Cardiac muscle cell (in vitro differentiated cells and primary cell): ENCODE measurements at regions not wholly inside any gene's neighbourhood (a gene's known extent, or its start where the extent isn't known, plus 50 kb on each side); places are given as distances from the start of the nearest gene placed in this dataset.

Experiments
- DNase-seq, 2 donors: peaks; one replicate each; pipeline versions ENCODE4 v3.0.0 to v3.0.0-alpha.2; 2010 to 2017; ENCODE audit warnings: low read depth in 1 of 2, low spot score in 1 of 2
- H3K27ac ChIP-seq: fragments of 200-600 bp; sonication (generic); 2 replicates; pipeline ENCODE4 v1.5.1; 2016
- H3K27me3 ChIP-seq: fragments of 200-600 bp; sonication (generic); 2 replicates; pipeline ENCODE4 v1.6.0; 2016; ENCODE audit warnings: control low read depth
- H3K36me3 ChIP-seq: fragments of 200-600 bp; sonication (generic); 2 replicates; pipeline ENCODE4 v1.5.1; 2016; ENCODE audit warnings: control low read depth
- H3K4me1 ChIP-seq: fragments of 200-600 bp; sonication (generic); 2 replicates; pipeline ENCODE4 v1.8.1; 2017; ENCODE audit warnings: low read depth, mild to moderate bottlenecking, mixed run types
- H3K4me3 ChIP-seq: fragments of 200-600 bp; sonication (generic); 2 replicates; pipeline ENCODE4 v1.5.1; 2016; ENCODE audit warnings: mild to moderate bottlenecking
- H3K9me3 ChIP-seq: fragments of 200-600 bp; sonication (generic); 2 replicates; pipeline ENCODE4 v1.5.1; 2017; ENCODE audit warnings: low read depth, mild to moderate bottlenecking, control low read depth
- CTCF ChIP-seq: IDR thresholded peaks from 2 replicates; pipeline ENCODE4 v1.5.1; 2012; ENCODE audit warnings: low read depth, mild to moderate bottlenecking, low read length

DNA sequence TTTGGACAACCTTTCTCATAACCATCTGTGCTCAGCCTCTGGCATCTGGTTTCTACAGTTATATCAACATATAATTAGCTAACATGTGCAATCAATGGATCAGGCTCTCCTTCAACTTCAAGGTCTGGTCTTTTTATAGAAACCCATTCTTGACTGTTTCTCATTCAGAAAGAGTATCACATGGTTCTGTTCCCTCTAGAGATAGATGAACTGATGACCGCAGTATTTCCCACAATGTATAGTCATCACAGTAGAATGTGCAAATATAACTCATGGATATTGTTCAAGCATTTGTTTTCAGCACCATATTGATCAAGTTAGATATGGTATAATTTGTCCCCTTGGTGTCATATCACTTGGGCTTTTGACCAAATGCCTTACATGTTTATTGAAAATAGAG, 656.2 kb downstream of the FRK start:
- no peak for DNase-seq
- Histone ChIP-seq H3K4me3 (no peak overlapping the region), H3K4me1 (no peaks in the 10 kb centered on the region), H3K27ac (no peak overlapping the region), H3K9me3 (no peaks in the 10 kb centered on the region), H3K36me3 (no peaks in the 10 kb centered on the region), H3K27me3 (no peaks in the 10 kb centered on the region)
- TF ChIP-seq CTCF = no peak

GRCh38 chr6:115398607-115399006, 662.1 kb downstream of the FRK start:
- DNase-seq = no peak
- no peaks in the 10 kb centered on the region for H3K36me3 ChIP-seq
- no peak overlapping the region for H3K27ac ChIP-seq
- H3K4me1 ChIP-seq = no peaks in the 10 kb centered on the region
- TF ChIP-seq CTCF = no peak
- no peaks in the 10 kb centered on the region for H3K9me3 ChIP-seq
- H3K4me3 ChIP-seq = no peak overlapping the region
- no peaks in the 10 kb centered on the region for H3K27me3 ChIP-seq

DNA sequence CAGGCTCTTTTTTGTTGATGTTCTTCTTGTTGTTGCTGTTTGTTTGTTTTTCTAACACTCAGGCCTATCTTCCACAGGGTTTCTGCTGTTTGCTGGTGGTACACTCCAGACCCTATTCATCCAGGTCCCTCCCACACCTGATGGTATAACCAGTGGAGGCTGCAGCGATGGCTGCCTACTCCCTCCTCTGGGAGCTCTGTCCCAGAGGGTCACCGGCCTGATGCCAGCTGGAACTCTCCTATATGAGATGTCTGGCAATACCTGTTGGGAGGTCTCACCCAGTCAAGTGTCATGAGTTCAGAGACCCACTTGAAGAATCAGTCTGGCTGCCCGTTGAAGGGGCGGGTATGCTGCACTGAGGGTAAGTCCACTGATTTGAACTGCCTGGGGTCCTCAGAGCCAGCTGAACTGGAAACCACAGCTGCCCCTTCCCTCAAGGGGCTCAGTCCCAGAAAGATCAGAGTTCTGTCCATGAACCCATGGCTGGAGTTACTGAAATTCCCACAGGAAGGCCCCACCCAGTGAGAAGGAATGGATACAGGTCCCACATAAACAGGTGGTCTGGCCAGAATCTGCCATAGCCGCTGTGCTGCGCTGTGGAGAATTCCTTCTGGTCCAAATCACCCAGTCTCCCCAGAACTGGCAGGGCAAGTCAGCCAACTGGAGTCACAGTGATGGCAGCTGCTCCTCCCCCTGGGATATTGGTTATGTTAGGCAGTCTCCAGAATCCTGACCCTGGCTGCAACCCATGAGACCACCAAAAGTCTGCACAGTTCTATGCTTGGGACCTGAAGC, 664.4 kb downstream of the FRK start:
- Histone ChIP-seq H3K4me3 (no peak overlapping the region), H3K36me3 (no peaks in the 10 kb centered on the region), H3K27me3 (no peaks in the 10 kb centered on the region), H3K27ac (no peak overlapping the region), H3K4me1 (no peaks in the 10 kb centered on the region), H3K9me3 (no peaks in the 10 kb centered on the region)
- no peak for DNase-seq
- no peak for TF ChIP-seq CTCF

GRCh38 chr6:115393821-115394220, 666.9 kb downstream of the FRK start:
- no peaks in the 10 kb centered on the region for H3K27me3 ChIP-seq
- no peak for TF ChIP-seq CTCF
- H3K27ac ChIP-seq = no peak overlapping the region
- no peaks in the 10 kb centered on the region for H3K4me1 ChIP-seq
- H3K36me3 ChIP-seq = no peaks in the 10 kb centered on the region
- H3K9me3 ChIP-seq = no peaks in the 10 kb centered on the region
- no peak for DNase-seq
- no peak overlapping the region for H3K4me3 ChIP-seq

DNA sequence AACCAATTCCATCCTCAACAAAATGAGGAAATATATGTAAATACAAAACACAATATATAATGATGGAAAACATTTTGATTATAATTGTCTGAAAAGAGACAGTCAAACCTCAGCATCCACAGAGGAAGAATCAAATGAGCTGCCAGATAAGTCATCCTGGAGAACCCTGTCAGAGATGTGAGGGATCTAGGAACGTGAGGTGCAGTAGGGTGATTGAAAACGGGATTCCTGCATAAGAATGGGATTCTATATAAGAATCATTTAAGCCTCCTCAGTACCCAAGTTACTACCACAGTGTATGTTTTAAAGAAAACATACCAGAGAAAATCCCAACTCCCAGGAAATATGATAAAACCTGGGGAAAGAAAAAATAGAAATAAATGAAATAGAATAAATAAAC, 690.5 kb downstream of the FRK start:
- no peaks in the 10 kb centered on the region for H3K9me3 ChIP-seq
- H3K36me3 ChIP-seq = no peaks in the 10 kb centered on the region
- H3K4me3 ChIP-seq = no peak overlapping the region
- no peaks in the 10 kb centered on the region for H3K4me1 ChIP-seq
- no peak for TF ChIP-seq CTCF
- no peak for DNase-seq
- H3K27ac ChIP-seq = no peak overlapping the region
- no peaks in the 10 kb centered on the region for H3K27me3 ChIP-seq
